Mucosa of descending colon (tissue), 3 donors: ENCODE measurements at regions not wholly inside any gene's neighbourhood (a gene's known extent, or its start where the extent isn't known, plus 50 kb on each side); places are given as distances from the start of the nearest gene placed in this dataset.

Experiments used
- ATAC-seq: fragments of 200-7000 bp; cut with Tn5 transposase; one replicate; pipeline ENCODE4 v1.9.1; 2020; ENCODE audit warnings: mild to moderate bottlenecking, moderate library complexity
- DNase-seq, 3 donors: peaks; one replicate each; pipeline ENCODE4 v3.0.0-alpha.2; 2020
- H3K36me3 ChIP-seq: fragments of 200-600 bp; one replicate; pipeline ENCODE4 v1.8.0; 2021; ENCODE audit warnings: low read depth, mild to moderate bottlenecking
- H3K4me1 ChIP-seq: fragments of 200-600 bp; one replicate; pipeline ENCODE4 v1.8.0; 2021; ENCODE audit warnings: low read depth, mild to moderate bottlenecking
- H3K4me3 ChIP-seq: fragments of 200-600 bp; one replicate; pipeline ENCODE4 v1.8.0; 2021; ENCODE audit warnings: mild to moderate bottlenecking
- H3K9me3 ChIP-seq: fragments of 200-600 bp; one replicate; pipeline ENCODE4 v1.8.0; 2021; ENCODE audit warnings: mild to moderate bottlenecking
- intact Hi-C, 2 donors: fragments of 100-400 bp; cut with DNase I in 1 of 2; cut with micrococcal nuclease in 1 of 2; formaldehyde crosslinking; loops; one replicate each; pipeline versions ENCODE4 v1.11.0 to v1.11.1; 2022; cut with DNase I, micrococcal nuclease
- TF ChIP-seq, protein P1 (sequence below): fragments of 200-600 bp; IDR thresholded peaks from one replicate; pipeline ENCODE4 v1.8.0; 2022; ENCODE audit warnings: antibody characterized with exemption, mild to moderate bottlenecking
- donor health status: DM: no; HTN: no; CAD: no; lungs with moderate emphysema.
- donor health status: DM: no; HTN: no; CAD: no.
- donor health status: DM: no; HTN: yes; CAD: no.

DNA sequence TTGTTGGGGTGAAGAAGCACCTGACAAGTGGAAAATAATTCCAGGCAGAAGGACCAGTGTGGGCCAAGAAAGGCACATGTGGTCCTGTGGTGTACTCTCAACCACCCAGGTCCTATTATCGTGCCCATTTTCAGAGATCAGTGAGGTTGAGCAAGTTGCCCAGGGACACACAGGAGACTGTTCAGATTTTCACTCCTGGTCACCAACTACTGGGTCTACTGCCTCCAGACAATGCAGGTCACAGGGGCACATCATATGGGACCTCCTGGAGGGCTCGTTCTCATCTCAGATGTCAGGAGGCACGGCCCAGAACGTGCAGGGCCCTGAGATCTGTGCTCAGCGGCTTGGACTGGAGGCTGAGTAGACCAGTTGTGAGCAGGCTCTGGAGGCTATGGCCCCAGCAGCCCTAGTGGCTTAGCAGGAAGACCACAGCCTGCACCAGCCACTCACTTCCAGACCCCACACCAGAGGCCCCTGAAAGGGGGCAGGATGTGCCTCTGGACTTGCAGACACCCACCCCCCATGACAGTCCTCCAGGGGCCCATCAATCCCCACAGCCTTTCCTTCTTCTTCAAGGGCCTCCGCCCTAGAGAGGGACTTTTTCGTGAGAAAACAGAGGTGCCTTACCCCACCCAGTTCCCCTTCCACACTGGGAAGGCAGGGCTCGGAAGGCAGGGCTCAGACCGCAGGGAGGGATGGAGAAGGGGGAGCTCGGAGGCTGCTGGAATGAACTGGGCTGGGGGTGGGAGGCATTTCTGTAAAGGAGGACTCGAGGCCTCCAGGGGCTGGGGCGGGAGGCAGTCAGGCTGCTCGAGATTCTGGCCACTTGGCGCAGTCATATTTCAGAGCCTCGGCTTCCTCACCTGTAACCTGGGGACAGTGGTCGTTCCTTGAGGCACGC lies 82.7 kb upstream of the NEURL1B start:
- H3K4me1 ChIP-seq: no peaks in the 10 kb centered on the region
- DNase-seq: no peak
- TF ChIP-seq, protein P1, sequence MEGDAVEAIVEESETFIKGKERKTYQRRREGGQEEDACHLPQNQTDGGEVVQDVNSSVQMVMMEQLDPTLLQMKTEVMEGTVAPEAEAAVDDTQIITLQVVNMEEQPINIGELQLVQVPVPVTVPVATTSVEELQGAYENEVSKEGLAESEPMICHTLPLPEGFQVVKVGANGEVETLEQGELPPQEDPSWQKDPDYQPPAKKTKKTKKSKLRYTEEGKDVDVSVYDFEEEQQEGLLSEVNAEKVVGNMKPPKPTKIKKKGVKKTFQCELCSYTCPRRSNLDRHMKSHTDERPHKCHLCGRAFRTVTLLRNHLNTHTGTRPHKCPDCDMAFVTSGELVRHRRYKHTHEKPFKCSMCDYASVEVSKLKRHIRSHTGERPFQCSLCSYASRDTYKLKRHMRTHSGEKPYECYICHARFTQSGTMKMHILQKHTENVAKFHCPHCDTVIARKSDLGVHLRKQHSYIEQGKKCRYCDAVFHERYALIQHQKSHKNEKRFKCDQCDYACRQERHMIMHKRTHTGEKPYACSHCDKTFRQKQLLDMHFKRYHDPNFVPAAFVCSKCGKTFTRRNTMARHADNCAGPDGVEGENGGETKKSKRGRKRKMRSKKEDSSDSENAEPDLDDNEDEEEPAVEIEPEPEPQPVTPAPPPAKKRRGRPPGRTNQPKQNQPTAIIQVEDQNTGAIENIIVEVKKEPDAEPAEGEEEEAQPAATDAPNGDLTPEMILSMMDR: no peak

DNA sequence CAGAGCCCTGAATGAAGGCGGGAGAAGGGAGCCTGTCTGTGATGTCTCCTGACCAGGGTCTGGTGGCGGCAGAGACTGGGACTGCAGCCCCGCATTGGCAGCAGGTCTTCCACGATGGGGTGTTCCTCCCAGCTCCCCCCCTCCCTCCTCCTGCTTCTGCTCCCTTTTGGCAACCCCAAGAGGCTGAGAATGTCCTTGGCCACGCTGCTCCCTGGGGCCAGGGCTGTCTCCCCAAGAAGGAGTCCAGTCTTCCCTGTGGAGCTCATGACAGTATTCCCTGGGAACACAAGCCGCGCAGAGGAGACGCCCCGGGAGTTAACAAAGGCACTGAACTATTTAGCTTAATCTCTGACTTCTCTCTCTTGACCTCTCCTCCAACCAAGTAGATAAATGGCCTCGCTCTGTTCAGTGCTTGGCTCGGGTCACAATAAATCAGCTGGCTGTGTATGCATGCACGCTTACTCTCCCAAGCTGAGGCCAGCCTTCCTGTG lies 84.0 kb upstream of the NEURL1B start:
- intact Hi-C loops: no loop called here
- DNase-seq (peak in 1 of 3 donors; percentile 50), ATAC-seq (peak; percentile 24)
- Histone ChIP-seq H3K4me1 (no peaks in the 10 kb centered on the region), H3K36me3 (no peaks in the 10 kb centered on the region), H3K4me3 (no peak overlapping the region), H3K9me3 (no peaks in the 10 kb centered on the region)
- TF ChIP-seq, protein P1: no peak

More for the DNA sequence above, 82.7 kb upstream of the NEURL1B start:
- no peak for ATAC-seq
- no peaks in the 10 kb centered on the region for H3K36me3 ChIP-seq
- intact Hi-C loops: no loop called here
- no peak overlapping the region for H3K4me3 ChIP-seq
- no peaks in the 10 kb centered on the region for H3K9me3 ChIP-seq

DNA sequence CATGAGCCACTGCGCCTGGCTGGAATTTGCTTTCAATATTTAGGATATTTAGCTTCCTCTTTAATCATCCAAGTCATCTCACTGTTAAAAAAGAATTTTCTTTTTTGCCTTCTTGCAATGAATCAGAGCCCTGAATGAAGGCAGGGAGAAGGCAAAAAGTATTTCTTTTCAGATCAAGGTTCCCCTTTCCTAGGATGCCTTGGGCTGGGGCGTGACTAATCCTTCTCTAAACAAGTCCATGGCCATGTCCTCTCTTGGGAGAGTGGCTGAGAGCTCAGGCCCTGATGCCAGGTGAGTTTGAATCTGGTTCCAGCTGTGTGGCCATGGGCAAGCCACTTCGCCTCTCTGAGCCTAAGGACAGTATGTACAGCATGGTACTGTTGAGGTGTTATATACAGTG lies 84.8 kb upstream of the NEURL1B start:
- Histone ChIP-seq H3K36me3 (no peaks in the 10 kb centered on the region), H3K9me3 (no peaks in the 10 kb centered on the region), H3K4me1 (no peaks in the 10 kb centered on the region), H3K4me3 (no peak overlapping the region)
- no peak for ATAC-seq
- intact Hi-C loops: no loop called here
- DNase-seq: no peak
- TF ChIP-seq, protein P1: no peak

DNA sequence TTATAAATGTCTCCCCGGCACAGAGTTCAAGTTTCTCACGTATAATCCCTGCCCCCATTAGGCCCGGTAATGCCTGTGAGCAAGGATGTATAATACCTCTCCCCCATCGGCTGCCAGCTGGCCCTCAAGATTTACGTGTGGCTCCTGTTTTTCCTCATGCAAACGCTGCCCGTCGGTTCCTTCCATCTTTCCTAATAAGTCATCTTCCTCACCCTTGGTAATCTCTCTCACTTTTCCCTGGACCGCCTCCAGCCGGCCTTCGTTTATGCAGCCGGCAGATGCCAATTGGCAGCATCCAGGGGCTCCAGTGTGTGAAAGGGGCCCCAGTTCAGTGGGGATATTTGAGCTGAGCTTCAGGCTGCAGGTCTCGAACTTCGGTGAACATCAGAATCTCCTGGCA lies 86.5 kb upstream of the NEURL1B start:
- DNase-seq (no peak), ATAC-seq (no peak)
- no peaks in the 10 kb centered on the region for H3K36me3 ChIP-seq
- no peaks in the 10 kb centered on the region for H3K9me3 ChIP-seq
- intact Hi-C loops: no loop called here
- H3K4me1 ChIP-seq: no peaks in the 10 kb centered on the region
- H3K4me3 ChIP-seq: no peak overlapping the region
- TF ChIP-seq, protein P1: no peak

DNA sequence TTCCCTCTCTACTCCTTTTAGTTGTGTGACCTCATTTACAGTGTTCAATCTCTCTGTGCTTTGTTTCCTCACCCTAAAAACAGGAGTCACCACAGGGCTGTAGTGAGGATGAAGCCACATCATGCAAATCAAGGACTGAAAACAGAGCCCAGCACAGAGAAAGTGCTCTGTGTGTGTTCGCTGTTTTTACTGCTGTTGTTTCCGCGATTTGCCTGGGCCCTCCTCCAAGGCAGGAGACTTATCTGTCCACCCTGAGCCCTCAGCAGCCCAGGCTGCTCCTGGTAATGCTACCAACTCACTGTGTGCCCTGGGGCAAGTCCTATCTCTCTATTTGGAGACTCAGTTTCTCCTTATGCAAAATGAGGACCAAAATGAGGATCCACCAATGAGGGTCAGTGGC lies 87.2 kb upstream of the NEURL1B start:
- Histone ChIP-seq H3K9me3 (no peaks in the 10 kb centered on the region), H3K36me3 (no peaks in the 10 kb centered on the region), H3K4me1 (no peaks in the 10 kb centered on the region), H3K4me3 (no peak overlapping the region)
- intact Hi-C loops: no loop called here
- ATAC-seq (no peak), DNase-seq (no peak)
- TF ChIP-seq, protein P1: no peak
